PC-9 (cell line): ENCODE measurements at regions not wholly inside any gene's neighbourhood (a gene's known extent, or its start where the extent isn't known, plus 50 kb on each side); places are given as distances from the start of the nearest gene placed in this dataset.

Experiments
- BruUV-seq: library from RNA; stranded (reverse); fragments of 400-500 nt; replicated peaks from 2 replicates; lab custom pipeline; 2021; lab: Mats Ljungman, UMichigan
- CTCF ChIA-PET: fragments of 300-600 bp; sonication (Branson Sonifier 250); formaldehyde crosslinking; loops from one replicate; lab custom pipeline; 2022; ENCODE audit warnings: antibody characterized with exemption; lab: Charles Lee
- POLR2A ChIA-PET: fragments of 300-600 bp; sonication (Branson Sonifier 250); formaldehyde crosslinking; loops from one replicate; lab custom pipeline; 2022; ENCODE audit warnings: antibody characterized with exemption; ENCODE audit not compliant: unreplicated experiment; lab: Charles Lee
- DNase-seq, 2 experiments: peaks; one replicate each; pipeline versions ENCODE4 v3.0.0 to v3.0.0-alpha.2; 2015 to 2022; ENCODE audit warnings: mixed read lengths in 1 of 2
- H2AFZ ChIP-seq: fragments of 200-600 bp; sonication (generic); 2 replicates; pipeline ENCODE4 v1.8.1; 2017; ENCODE audit warnings: antibody characterized with exemption
- H3F3A ChIP-seq: fragments of 200-600 bp; sonication (generic); 2 replicates; pipeline ENCODE4 v1.8.1; 2017; ENCODE audit warnings: antibody characterized with exemption, mild to moderate bottlenecking, low read depth; ENCODE audit not compliant: insufficient read depth
- H3K27ac ChIP-seq: fragments of 200-600 bp; sonication (generic); 2 replicates; pipeline ENCODE4 v1.6.1; 2016; ENCODE audit warnings: mixed run types
- H3K27me3 ChIP-seq: fragments of 200-600 bp; sonication (generic); 2 replicates; pipeline ENCODE4 v1.6.1; 2016; ENCODE audit warnings: low read depth, mixed run types; ENCODE audit not compliant: insufficient read depth
- H3K36me3 ChIP-seq: fragments of 200-600 bp; sonication (generic); 2 replicates; pipeline ENCODE4 v1.6.1; 2016; ENCODE audit warnings: low read depth, mixed run types
- H3K4me1 ChIP-seq: fragments of 200-600 bp; sonication (generic); replicated peaks from 2 replicates; pipeline ENCODE4 v1.6.1; 2016; ENCODE audit warnings: mixed run types; ENCODE audit not compliant: insufficient read depth
- H3K4me2 ChIP-seq: fragments of 200-600 bp; sonication (generic); 2 replicates; pipeline ENCODE4 v1.6.1; 2017; ENCODE audit warnings: mixed run types
- H3K4me3 ChIP-seq: fragments of 200-600 bp; sonication (generic); 2 replicates; pipeline ENCODE4 v1.6.1; 2016; ENCODE audit warnings: mixed run types
- H3K79me2 ChIP-seq: fragments of 200-600 bp; sonication (generic); 2 replicates; pipeline ENCODE4 v1.6.1; 2017; ENCODE audit warnings: low read depth, mixed run types
- H3K9me2 ChIP-seq: fragments of 200-600 bp; sonication (generic); 2 replicates; pipeline ENCODE4 v1.8.1; 2017; ENCODE audit warnings: mild to moderate bottlenecking; ENCODE audit not compliant: insufficient read depth
- H3K9me3 ChIP-seq: fragments of 200-600 bp; sonication (generic); 2 replicates; pipeline ENCODE4 v1.8.1; 2016; ENCODE audit warnings: low read depth; ENCODE audit not compliant: insufficient read depth
- H4K20me1 ChIP-seq: fragments of 200-600 bp; sonication (generic); 2 replicates; pipeline ENCODE4 v1.8.1; 2017; ENCODE audit not compliant: insufficient read depth
- CTCF ChIP-seq: fragments of 200-600 bp; sonication (generic); conservative IDR thresholded peaks from 2 replicates; pipeline ENCODE4 v1.6.1; 2017; ENCODE audit warnings: mixed run types, antibody characterized with exemption, mild to moderate bottlenecking, moderate library complexity
- EZH2 ChIP-seq: fragments of 200-600 bp; sonication (generic); IDR thresholded peaks from 2 replicates; pipeline ENCODE4 v1.8.0; 2017; ENCODE audit warnings: antibody characterized with exemption, low read depth
- intact Hi-C: fragments of 100-400 bp; cut with micrococcal nuclease; formaldehyde crosslinking; loops from one replicate; pipeline ENCODE4 v1.10.0; 2022; ENCODE audit not compliant: unreplicated experiment

DNA sequence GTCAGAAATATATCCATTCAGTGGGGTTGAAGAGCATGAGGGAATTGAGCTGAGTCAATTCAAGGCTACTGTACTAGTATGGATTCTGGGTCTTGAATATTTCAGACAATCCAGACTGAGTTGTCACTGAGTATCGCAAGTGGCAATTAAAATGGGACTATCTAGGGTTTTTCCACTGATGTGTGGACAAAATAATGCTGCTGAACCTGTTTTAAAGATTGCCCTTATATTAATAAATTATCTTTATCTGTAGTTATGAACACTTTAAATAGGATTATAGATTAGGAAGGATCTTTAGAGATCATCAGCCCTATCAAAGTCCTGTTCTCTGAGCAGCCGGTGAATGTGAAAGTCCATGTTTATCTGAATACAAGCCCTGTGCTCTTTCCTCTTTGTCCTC lies 478.3 kb upstream of the KIRREL3 start:
- ChIA-PET POLR2A (no interaction called here), CTCF (no interaction called here)
- no peaks in the 10 kb centered on the region for H4K20me1 ChIP-seq
- no peaks in the 10 kb centered on the region for H3K36me3 ChIP-seq
- H3K4me2 ChIP-seq, result no peak overlapping the region
- no peak overlapping the region for H3K4me3 ChIP-seq
- H3F3A ChIP-seq, result no peaks in the 10 kb centered on the region
- H3K79me2 ChIP-seq, result no peaks in the 10 kb centered on the region
- H3K9me2 ChIP-seq, result no peaks in the 10 kb centered on the region
- no peak overlapping the region for H2AFZ ChIP-seq
- H3K27ac ChIP-seq, result no peak overlapping the region
- BruUV-seq, result no TSS peak
- H3K4me1 ChIP-seq, result no peaks in the 10 kb centered on the region
- intact Hi-C loops, result no loop called here
- no peak for DNase-seq
- TF ChIP-seq EZH2, result no peak
- TF ChIP-seq CTCF, result no peak
- no peaks in the 10 kb centered on the region for H3K9me3 ChIP-seq
- H3K27me3 ChIP-seq, result peaks cover 2% of the 10 kb centered on the region; the same call in 1 of the 2 replicates

- DNase-seq, result no peak
Measured at GRCh38 chr11:127474766-127475165, 474.2 kb upstream of the KIRREL3 start.

DNA sequence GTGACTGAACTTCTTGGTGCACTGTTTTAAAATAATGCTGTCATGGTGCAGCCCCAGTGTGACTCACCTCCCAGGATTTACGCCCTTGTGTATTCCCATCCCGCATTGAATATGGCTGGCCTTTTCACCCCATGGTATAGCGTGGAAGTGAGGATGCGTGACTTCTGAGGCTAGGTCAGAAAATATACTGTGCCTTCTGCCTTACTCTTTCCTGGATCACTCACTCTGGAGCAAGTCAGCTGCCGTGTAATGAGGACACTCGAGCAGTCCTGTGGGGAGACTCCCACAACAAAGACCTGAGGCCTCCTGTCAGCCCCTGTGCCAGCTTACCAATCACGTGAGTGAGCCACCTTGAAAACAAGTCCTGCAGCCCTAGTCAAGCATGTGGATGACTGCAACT lies 471.9 kb upstream of the KIRREL3 start:
- ChIA-PET POLR2A (no interaction called here), CTCF (no interaction called here)
- Histone ChIP-seq H3K27me3 (no peaks in the 10 kb centered on the region; the same call in 1 of the 2 replicates), H3K9me2 (no peaks in the 10 kb centered on the region), H3K4me3 (no peak overlapping the region), H3K4me1 (no peaks in the 10 kb centered on the region), H3K27ac (no peak overlapping the region), H4K20me1 (no peaks in the 10 kb centered on the region; the same call in 1 of the 2 replicates), H3K36me3 (no peaks in the 10 kb centered on the region), H2AFZ (no peak overlapping the region), H3K9me3 (no peaks in the 10 kb centered on the region), H3K79me2 (no peaks in the 10 kb centered on the region), H3F3A (no peaks in the 10 kb centered on the region), H3K4me2 (no peak overlapping the region)
- intact Hi-C loops, result no loop called here
- no peak for DNase-seq
- BruUV-seq, result no TSS peak
- TF ChIP-seq CTCF (no peak), EZH2 (no peak)

More at GRCh38 chr11:127474766-127475165, 474.2 kb upstream of the KIRREL3 start:
- Histone ChIP-seq H4K20me1 (no peaks in the 10 kb centered on the region; the same call in 1 of the 2 replicates), H3K4me1 (no peaks in the 10 kb centered on the region), H3K36me3 (no peaks in the 10 kb centered on the region), H3K27me3 (peaks cover 2% of the 10 kb centered on the region; the same call in 1 of the 2 replicates), H3K9me2 (no peaks in the 10 kb centered on the region), H3F3A (no peaks in the 10 kb centered on the region), H3K79me2 (no peaks in the 10 kb centered on the region), H3K9me3 (no peaks in the 10 kb centered on the region), H3K27ac (no peak overlapping the region), H3K4me3 (no peak overlapping the region), H2AFZ (no peak overlapping the region), H3K4me2 (no peak overlapping the region)
- ChIA-PET POLR2A (no interaction called here), CTCF (no interaction called here)
- TF ChIP-seq EZH2, result no peak
- TF ChIP-seq CTCF, result no peak
- no TSS peak for BruUV-seq
- intact Hi-C loops, result no loop called here
